Stimulated activated CD8-positive, alpha-beta memory T cell treated with anti-CD3 and anti-CD28 coated beads, Interleukin-15, amount 100 ng/mL, for 4 hours (primary cell): ENCODE measurements at regions not wholly inside any gene's neighbourhood (a gene's known extent, or its start where the extent isn't known, plus 50 kb on each side); places are given as distances from the start of the nearest gene placed in this dataset.

ENCODE experiments used
- DNase-seq, 2 donors: peaks; one replicate each; pipeline ENCODE4 v3.0.0-alpha.2; 2020; ENCODE audit warnings: low read depth in 2 of 2

GRCh38 chr13:106905380-106906162, 337.6 kb upstream of the ARGLU1 start:
- DNase-seq: no peak

GRCh38 chr13:106899442-106899841, 331.5 kb upstream of the ARGLU1 start:
- DNase-seq: no peak

- no peak for DNase-seq
Measured at GRCh38 chr13:106898231-106898630, 330.3 kb upstream of the ARGLU1 start.

GRCh38 chr13:106888148-106888547, 320.2 kb upstream of the ARGLU1 start:
- DNase-seq: no peak

GRCh38 chr13:106887686-106888085, 319.7 kb upstream of the ARGLU1 start:
- no peak for DNase-seq

GRCh38 chr13:106883976-106884375, 316.0 kb upstream of the ARGLU1 start:
- no peak for DNase-seq

GRCh38 chr13:106882246-106882645, 314.3 kb upstream of the ARGLU1 start:
- no peak for DNase-seq

- DNase-seq: no peak
Measured at GRCh38 chr13:106879806-106880205, 311.9 kb upstream of the ARGLU1 start.

GRCh38 chr13:106874323-106874722, 306.4 kb upstream of the ARGLU1 start:
- no peak for DNase-seq

GRCh38 chr13:106873810-106874209, 305.9 kb upstream of the ARGLU1 start:
- no peak for DNase-seq

- no peak for DNase-seq
Measured at GRCh38 chr13:106867249-106867648, 299.3 kb upstream of the ARGLU1 start.

GRCh38 chr13:106865716-106866440, 297.9 kb upstream of the ARGLU1 start:
- no peak for DNase-seq

- DNase-seq: no peak
Measured at GRCh38 chr13:106859533-106859904, 291.6 kb upstream of the ARGLU1 start.

- no peak for DNase-seq
Measured at GRCh38 chr13:106858903-106859532, 291.1 kb upstream of the ARGLU1 start.

GRCh38 chr13:106852436-106852835, 284.5 kb upstream of the ARGLU1 start:
- no peak for DNase-seq

GRCh38 chr13:106850973-106851650, 283.2 kb upstream of the ARGLU1 start:
- DNase-seq: no peak

- DNase-seq: no peak
Measured at GRCh38 chr13:106846571-106847448, 278.9 kb upstream of the ARGLU1 start.

- DNase-seq: no peak
Measured at GRCh38 chr13:106836186-106836802, 268.4 kb upstream of the ARGLU1 start.

- no peak for DNase-seq
Measured at GRCh38 chr13:106835477-106835876, 267.5 kb upstream of the ARGLU1 start.

- DNase-seq: no peak
Measured at GRCh38 chr13:106821979-106822378, 254.0 kb upstream of the ARGLU1 start.
